Left cardiac atrium (tissue), 4 donors: ENCODE measurements at regions not wholly inside any gene's neighbourhood (a gene's known extent, or its start where the extent isn't known, plus 50 kb on each side); places are given as distances from the start of the nearest gene placed in this dataset.

ENCODE experiments used
- ATAC-seq, 2 donors: fragments of 200-7000 bp; cut with Tn5 transposase; one replicate each; pipeline ENCODE4 v1.9.1; 2020; ENCODE audit warnings: mild to moderate bottlenecking in 2 of 2, moderate library complexity in 2 of 2
- DNase-seq: peaks from one replicate; pipeline ENCODE4 v3.0.0-alpha.2; 2020
- intact Hi-C, 2 donors: fragments of 100-400 bp; cut with DNase I; formaldehyde crosslinking; loops; one replicate each; pipeline versions ENCODE4 v1.14.1 to v1.15.1; 2022 to 2023
- donor health status: DM: no; HTN: yes; CAD: no.
- donor health status: DM: no; HTN: yes; CAD: no; lungs with severe emphysema.
- donor health status: DM: yes; HTN: yes; CAD: no.
- donor health status: Dilated cardiomyopathy.

- no peak for DNase-seq
- ATAC-seq = no peak
- intact Hi-C loops = no loop called here
Measured at GRCh38 chr2:22729466-22729865, 655.5 kb upstream of the KLHL29 start.

GRCh38 chr2:22734373-22735045 lies 650.5 kb upstream of the KLHL29 start:
- ATAC-seq (no peak), DNase-seq (no peak)
- intact Hi-C loops = no loop called here

- intact Hi-C loops = no loop called here
- ATAC-seq (no peak), DNase-seq (no peak)
Measured at GRCh38 chr2:22737144-22737543, 647.8 kb upstream of the KLHL29 start.

GRCh38 chr2:22741216-22741615 lies 643.8 kb upstream of the KLHL29 start:
- DNase-seq (no peak), ATAC-seq (no peak)
- intact Hi-C loops = no loop called here

- ATAC-seq (no peak), DNase-seq (no peak)
- intact Hi-C loops = no loop called here
Measured at GRCh38 chr2:22748909-22749308, 636.1 kb upstream of the KLHL29 start.

- no peak for DNase-seq
- intact Hi-C loops = no loop called here
- no peak for ATAC-seq
Measured at GRCh38 chr2:22753476-22753875, 631.5 kb upstream of the KLHL29 start.

- ATAC-seq (no peak), DNase-seq (no peak)
- intact Hi-C loops = no loop called here
Measured at GRCh38 chr2:22756276-22757043, 628.5 kb upstream of the KLHL29 start.

GRCh38 chr2:22769497-22769896 lies 615.5 kb upstream of the KLHL29 start:
- ATAC-seq (no peak), DNase-seq (no peak)
- intact Hi-C loops = no loop called here

- intact Hi-C loops = no loop called here
- DNase-seq (no peak), ATAC-seq (no peak)
Measured at GRCh38 chr2:22784566-22784965, 600.4 kb upstream of the KLHL29 start.

GRCh38 chr2:22786817-22787216 lies 598.2 kb upstream of the KLHL29 start:
- intact Hi-C loops = no loop called here

GRCh38 chr2:22787745-22788144 lies 597.2 kb upstream of the KLHL29 start:
- intact Hi-C loops = no loop called here
- ATAC-seq = no peak
- DNase-seq = no peak

More at GRCh38 chr2:22786817-22787216, 598.2 kb upstream of the KLHL29 start:
- ATAC-seq (no peak), DNase-seq (no peak)

GRCh38 chr2:22788749-22789327 lies 596.1 kb upstream of the KLHL29 start:
- no peak for ATAC-seq
- intact Hi-C loops = no loop called here
- no peak for DNase-seq

GRCh38 chr2:22795287-22795866 lies 589.6 kb upstream of the KLHL29 start:
- intact Hi-C loops = no loop called here
- DNase-seq (no peak), ATAC-seq (no peak)

- ATAC-seq (no peak), DNase-seq (no peak)
- intact Hi-C loops = no loop called here
Measured at GRCh38 chr2:22798386-22798785, 586.6 kb upstream of the KLHL29 start.

GRCh38 chr2:22800412-22800811 lies 584.6 kb upstream of the KLHL29 start:
- DNase-seq (no peak), ATAC-seq (no peak)
- intact Hi-C loops = no loop called here

GRCh38 chr2:22801071-22801470 lies 583.9 kb upstream of the KLHL29 start:
- no peak for ATAC-seq

GRCh38 chr2:22801970-22802369 lies 583.0 kb upstream of the KLHL29 start:
- intact Hi-C loops = no loop called here
- no peak for DNase-seq
- ATAC-seq = no peak

More at GRCh38 chr2:22801071-22801470, 583.9 kb upstream of the KLHL29 start:
- DNase-seq = no peak
- intact Hi-C loops = no loop called here

GRCh38 chr2:22807872-22808271 lies 577.1 kb upstream of the KLHL29 start:
- no peak for ATAC-seq
- DNase-seq = no peak
- intact Hi-C loops = no loop called here

- DNase-seq (no peak), ATAC-seq (no peak)
- intact Hi-C loops = no loop called here
Measured at GRCh38 chr2:22810602-22811001, 574.4 kb upstream of the KLHL29 start.

- ATAC-seq (no peak), DNase-seq (no peak)
- intact Hi-C loops = no loop called here
Measured at GRCh38 chr2:22812065-22812680, 572.8 kb upstream of the KLHL29 start.
